ENCODE measurements at regions not wholly inside any gene's neighbourhood (a gene's known extent, or its start where the extent isn't known, plus 50 kb on each side); places are given as distances from the start of the nearest gene placed in this dataset.

DNA sequence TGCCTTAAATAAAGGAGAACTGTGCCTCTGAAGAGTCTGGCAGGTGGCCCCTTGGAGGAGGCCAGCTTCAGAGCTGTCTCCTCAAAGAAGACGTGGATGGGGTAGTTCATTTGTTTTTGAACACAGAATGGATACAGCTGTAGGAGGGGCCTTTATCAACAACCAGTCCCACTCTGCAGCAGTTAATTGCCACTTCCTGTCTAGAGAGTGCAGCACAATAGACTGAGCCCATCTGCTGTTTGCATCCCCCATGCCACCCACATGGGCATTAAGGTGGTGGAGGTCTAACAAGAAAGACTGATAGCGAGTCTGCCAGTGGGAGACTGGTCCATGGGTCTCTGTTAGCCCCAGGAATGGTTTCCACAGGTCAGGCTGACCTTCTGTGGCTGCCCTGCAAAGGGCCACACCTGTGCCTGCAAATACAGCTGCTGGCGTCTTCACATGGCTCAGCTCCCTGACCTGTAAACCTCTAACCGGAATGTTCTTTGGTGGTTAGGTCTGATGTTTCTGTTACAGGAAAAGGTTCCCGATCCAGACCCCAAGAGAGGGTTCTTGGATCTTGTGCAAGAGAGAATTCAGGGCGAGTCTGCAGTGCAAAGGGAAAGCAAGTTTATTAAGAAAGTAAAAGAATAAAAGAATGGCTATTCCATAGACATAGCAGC is 153.3 kb upstream of the ITGA6 start (continued):
- TF ChIP-seq, protein P1, sequence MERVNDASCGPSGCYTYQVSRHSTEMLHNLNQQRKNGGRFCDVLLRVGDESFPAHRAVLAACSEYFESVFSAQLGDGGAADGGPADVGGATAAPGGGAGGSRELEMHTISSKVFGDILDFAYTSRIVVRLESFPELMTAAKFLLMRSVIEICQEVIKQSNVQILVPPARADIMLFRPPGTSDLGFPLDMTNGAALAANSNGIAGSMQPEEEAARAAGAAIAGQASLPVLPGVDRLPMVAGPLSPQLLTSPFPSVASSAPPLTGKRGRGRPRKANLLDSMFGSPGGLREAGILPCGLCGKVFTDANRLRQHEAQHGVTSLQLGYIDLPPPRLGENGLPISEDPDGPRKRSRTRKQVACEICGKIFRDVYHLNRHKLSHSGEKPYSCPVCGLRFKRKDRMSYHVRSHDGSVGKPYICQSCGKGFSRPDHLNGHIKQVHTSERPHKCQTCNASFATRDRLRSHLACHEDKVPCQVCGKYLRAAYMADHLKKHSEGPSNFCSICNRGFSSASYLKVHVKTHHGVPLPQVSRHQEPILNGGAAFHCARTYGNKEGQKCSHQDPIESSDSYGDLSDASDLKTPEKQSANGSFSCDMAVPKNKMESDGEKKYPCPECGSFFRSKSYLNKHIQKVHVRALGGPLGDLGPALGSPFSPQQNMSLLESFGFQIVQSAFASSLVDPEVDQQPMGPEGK (CRISPR knock-in tag; IDR thresholded peaks at IDR 0.05; ENCODE audit: borderline replicate concordance), result no peak
- TF ChIP-seq OSR1 (CRISPR knock-in tag; IDR thresholded peaks at IDR 0.05) (no peak), SNAI2 (CRISPR knock-in tag; IDR thresholded peaks at IDR 0.05) (no peak)

GRCh38 chr2:172275239-172275638 is 152.1 kb upstream of the ITGA6 start:
- no peak for TF ChIP-seq CSDC2 (CRISPR knock-in tag; IDR thresholded peaks at IDR 0.05)
- no peak for ATAC-seq

GRCh38 chr2:172276961-172277360 is 150.4 kb upstream of the ITGA6 start:
- ATAC-seq, result no peak

GRCh38 chr2:172278667-172279066 is 148.7 kb upstream of the ITGA6 start:
- no peak for ATAC-seq
- no peak for TF ChIP-seq TOX (CRISPR knock-in tag; IDR thresholded peaks at IDR 0.05; ENCODE audit: borderline replicate concordance)
- no peak for TF ChIP-seq ZFP3 (CRISPR knock-in tag; IDR thresholded peaks at IDR 0.05)
- TF ChIP-seq TSHZ2 (CRISPR knock-in tag; IDR thresholded peaks at IDR 0.05), result no peak
- no peak for TF ChIP-seq TCF4 (CRISPR knock-in tag; IDR thresholded peaks at IDR 0.05; ENCODE audit: borderline replicate concordance)
- no peak for TF ChIP-seq ZC3H10 (CRISPR knock-in tag; IDR thresholded peaks at IDR 0.05)
- no peak for TF ChIP-seq ZNF70 (CRISPR knock-in tag; IDR thresholded peaks at IDR 0.05)
- no peak for TF ChIP-seq ARNTL (CRISPR knock-in tag; IDR thresholded peaks at IDR 0.05; ENCODE audit: borderline replicate concordance, low read depth)
- no peak for TF ChIP-seq RARB (CRISPR knock-in tag; IDR thresholded peaks at IDR 0.05)
- no peak for TF ChIP-seq OSR1 (CRISPR knock-in tag; IDR thresholded peaks at IDR 0.05)
- TF ChIP-seq, protein P2, sequence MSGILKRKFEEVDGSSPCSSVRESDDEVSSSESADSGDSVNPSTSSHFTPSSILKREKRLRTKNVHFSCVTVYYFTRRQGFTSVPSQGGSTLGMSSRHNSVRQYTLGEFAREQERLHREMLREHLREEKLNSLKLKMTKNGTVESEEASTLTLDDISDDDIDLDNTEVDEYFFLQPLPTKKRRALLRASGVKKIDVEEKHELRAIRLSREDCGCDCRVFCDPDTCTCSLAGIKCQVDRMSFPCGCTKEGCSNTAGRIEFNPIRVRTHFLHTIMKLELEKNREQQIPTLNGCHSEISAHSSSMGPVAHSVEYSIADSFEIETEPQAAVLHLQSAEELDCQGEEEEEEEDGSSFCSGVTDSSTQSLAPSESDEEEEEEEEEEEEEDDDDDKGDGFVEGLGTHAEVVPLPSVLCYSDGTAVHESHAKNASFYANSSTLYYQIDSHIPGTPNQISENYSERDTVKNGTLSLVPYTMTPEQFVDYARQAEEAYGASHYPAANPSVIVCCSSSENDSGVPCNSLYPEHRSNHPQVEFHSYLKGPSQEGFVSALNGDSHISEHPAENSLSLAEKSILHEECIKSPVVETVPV (CRISPR knock-in tag; IDR thresholded peaks at IDR 0.05), result no peak
- no peak for TF ChIP-seq ZNF8 (CRISPR knock-in tag; IDR thresholded peaks at IDR 0.05)
- no peak for TF ChIP-seq CSDC2 (CRISPR knock-in tag; IDR thresholded peaks at IDR 0.05)
- no peak for TF ChIP-seq GLIS3 (CRISPR knock-in tag; IDR thresholded peaks at IDR 0.05)
- TF ChIP-seq ESRRG (CRISPR knock-in tag; IDR thresholded peaks at IDR 0.05), result no peak
- no peak for TF ChIP-seq ZNF565 (CRISPR knock-in tag; conservative IDR thresholded peaks at IDR 0.05; ENCODE audit: low read depth)
- TF ChIP-seq BACH2 (CRISPR knock-in tag; IDR thresholded peaks at IDR 0.05; ENCODE audit: borderline replicate concordance), result no peak

More at GRCh38 chr2:172276961-172277360, 150.4 kb upstream of the ITGA6 start:
- TF ChIP-seq TCF4 (CRISPR knock-in tag; IDR thresholded peaks at IDR 0.05; ENCODE audit: borderline replicate concordance), result no peak
- TF ChIP-seq, protein P2 (CRISPR knock-in tag; IDR thresholded peaks at IDR 0.05), result no peak
- no peak for TF ChIP-seq ESRRG (CRISPR knock-in tag; IDR thresholded peaks at IDR 0.05)
- no peak for TF ChIP-seq GLIS3 (CRISPR knock-in tag; IDR thresholded peaks at IDR 0.05)
- no peak for TF ChIP-seq ZNF8 (CRISPR knock-in tag; IDR thresholded peaks at IDR 0.05)
- TF ChIP-seq, protein P3, sequence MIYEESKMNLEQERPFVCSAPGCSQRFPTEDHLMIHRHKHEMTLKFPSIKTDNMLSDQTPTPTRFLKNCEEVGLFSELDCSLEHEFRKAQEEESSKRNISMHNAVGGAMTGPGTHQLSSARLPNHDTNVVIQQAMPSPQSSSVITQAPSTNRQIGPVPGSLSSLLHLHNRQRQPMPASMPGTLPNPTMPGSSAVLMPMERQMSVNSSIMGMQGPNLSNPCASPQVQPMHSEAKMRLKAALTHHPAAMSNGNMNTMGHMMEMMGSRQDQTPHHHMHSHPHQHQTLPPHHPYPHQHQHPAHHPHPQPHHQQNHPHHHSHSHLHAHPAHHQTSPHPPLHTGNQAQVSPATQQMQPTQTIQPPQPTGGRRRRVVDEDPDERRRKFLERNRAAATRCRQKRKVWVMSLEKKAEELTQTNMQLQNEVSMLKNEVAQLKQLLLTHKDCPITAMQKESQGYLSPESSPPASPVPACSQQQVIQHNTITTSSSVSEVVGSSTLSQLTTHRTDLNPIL (CRISPR knock-in tag; IDR thresholded peaks at IDR 0.05; ENCODE audit: low read depth), result no peak
- TF ChIP-seq PPARA (CRISPR knock-in tag; IDR thresholded peaks at IDR 0.05; ENCODE audit: borderline replicate concordance), result no peak
- TF ChIP-seq ARNTL (CRISPR knock-in tag; IDR thresholded peaks at IDR 0.05; ENCODE audit: borderline replicate concordance, low read depth), result no peak
- TF ChIP-seq SNAI2 (CRISPR knock-in tag; IDR thresholded peaks at IDR 0.05), result no peak
- no peak for TF ChIP-seq ZFP3 (CRISPR knock-in tag; IDR thresholded peaks at IDR 0.05)
- no peak for TF ChIP-seq ISL1 (CRISPR knock-in tag; IDR thresholded peaks at IDR 0.05)
- no peak for TF ChIP-seq POU6F1 (CRISPR knock-in tag; IDR thresholded peaks at IDR 0.05; ENCODE audit: borderline replicate concordance, low read depth)
- TF ChIP-seq BACH2 (CRISPR knock-in tag; IDR thresholded peaks at IDR 0.05; ENCODE audit: borderline replicate concordance), result no peak
- no peak for TF ChIP-seq RARB (CRISPR knock-in tag; IDR thresholded peaks at IDR 0.05)
- no peak for TF ChIP-seq CSDC2 (CRISPR knock-in tag; IDR thresholded peaks at IDR 0.05)
- no peak for TF ChIP-seq TOX (CRISPR knock-in tag; IDR thresholded peaks at IDR 0.05; ENCODE audit: borderline replicate concordance)

Measured in SK-N-SH treated with all-trans-retinoic acid at 6 μM for 48 hours (cell line).